SJSA1 (cell line): ENCODE measurements at regions not wholly inside any gene's neighbourhood (a gene's known extent, or its start where the extent isn't known, plus 50 kb on each side); places are given as distances from the start of the nearest gene placed in this dataset.
"Not testable (repeated sequence)": the region's sequence is repeated elsewhere in the genome, so short reads cannot be mapped to it uniquely, and the experiment has no call there.

Source experiments
- DNase-seq, 2 experiments: peaks; one replicate each; pipeline ENCODE4 v3.0.0-alpha.2; 2015 to 2020; ENCODE audit warnings: low spot score in 2 of 2, low read depth in 1 of 2
- H3K27ac ChIP-seq: fragments of 250-450 bp; sonication (Bioruptor Pico); 2 replicates; pipeline ENCODE4 v1.5.1; 2020; ENCODE audit warnings: mild to moderate bottlenecking, moderate library complexity
- H3K27me3 ChIP-seq: fragments of 250-450 bp; sonication (Bioruptor Pico); replicated peaks from 2 replicates; pipeline ENCODE4 v1.5.1; 2020; ENCODE audit warnings: mild to moderate bottlenecking, moderate library complexity
- H3K36me3 ChIP-seq: fragments of 250-450 bp; sonication (Bioruptor Pico); 2 replicates; pipeline ENCODE4 v1.5.1; 2020; ENCODE audit warnings: mild to moderate bottlenecking
- H3K4me1 ChIP-seq: fragments of 250-450 bp; sonication (Bioruptor Pico); replicated peaks from 2 replicates; pipeline ENCODE4 v1.6.1; 2021; ENCODE audit warnings: mild to moderate bottlenecking
- H3K4me3 ChIP-seq: fragments of 250-450 bp; sonication (Bioruptor Pico); 2 replicates; pipeline ENCODE4 v1.5.1; 2020; ENCODE audit warnings: mild to moderate bottlenecking
- H3K9me3 ChIP-seq: fragments of 250-450 bp; sonication (Bioruptor Pico); replicated peaks from 2 replicates; pipeline ENCODE4 v1.5.1; 2020; ENCODE audit warnings: mild to moderate bottlenecking

DNA sequence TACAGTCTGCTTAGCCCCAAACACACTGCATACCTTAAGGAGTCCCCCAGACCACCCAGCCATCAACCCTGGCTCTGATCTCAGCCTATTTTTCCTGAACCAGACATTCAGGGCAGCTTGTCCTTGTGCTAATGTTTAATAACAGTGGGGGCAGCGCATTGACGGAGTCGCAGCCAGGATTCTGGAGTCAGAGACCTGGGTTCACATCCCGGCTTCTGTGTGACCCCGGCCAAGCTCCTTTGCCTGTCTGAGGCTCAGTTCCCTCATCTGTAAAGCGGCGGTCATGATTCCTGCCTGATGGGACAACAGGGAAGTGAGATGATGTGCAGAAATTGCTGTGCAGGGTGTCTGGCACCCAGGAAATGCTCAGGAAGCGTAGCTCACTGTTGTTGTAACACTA is 63.1 kb downstream of the MATN1 start:
- no peak overlapping the region for H3K27ac ChIP-seq
- H3K4me3 ChIP-seq, result no peak overlapping the region
- no peaks in the 10 kb centered on the region for H3K36me3 ChIP-seq
- H3K4me1 ChIP-seq, result 0 out of 2 replicates have a peak, but pooled peaks cover 3% of the 10 kb centered on the region
- H3K9me3 ChIP-seq, result no peaks in the 10 kb centered on the region
- DNase-seq, result no peak
- H3K27me3 ChIP-seq, result no peaks in the 10 kb centered on the region

DNA sequence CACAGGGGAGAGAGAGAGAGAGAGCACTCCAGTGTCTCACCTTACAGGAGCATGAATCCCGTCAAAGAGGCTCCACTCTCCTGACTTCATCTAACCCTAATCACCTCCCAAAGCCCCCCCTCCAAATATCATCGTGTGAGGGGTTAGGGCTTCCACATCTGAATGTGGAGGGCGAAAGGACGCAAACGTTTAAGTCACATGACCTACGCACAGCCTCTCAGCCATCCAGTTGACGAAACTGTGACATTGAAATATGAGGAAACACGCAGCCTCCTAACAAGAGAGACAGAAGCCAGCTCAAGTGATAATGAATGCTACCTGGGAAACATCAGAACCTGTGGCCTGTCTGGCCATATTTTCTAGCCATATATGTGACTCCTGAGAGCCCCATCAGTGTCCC is 63.7 kb downstream of the MATN1 start:
- Histone ChIP-seq H3K4me1 (0 out of 2 replicates have a peak, but pooled peaks cover 3% of the 10 kb centered on the region), H3K9me3 (no peaks in the 10 kb centered on the region), H3K27ac (no peak overlapping the region), H3K36me3 (no peaks in the 10 kb centered on the region), H3K27me3 (no peaks in the 10 kb centered on the region), H3K4me3 (no peak overlapping the region)
- DNase-seq, result no peak

DNA sequence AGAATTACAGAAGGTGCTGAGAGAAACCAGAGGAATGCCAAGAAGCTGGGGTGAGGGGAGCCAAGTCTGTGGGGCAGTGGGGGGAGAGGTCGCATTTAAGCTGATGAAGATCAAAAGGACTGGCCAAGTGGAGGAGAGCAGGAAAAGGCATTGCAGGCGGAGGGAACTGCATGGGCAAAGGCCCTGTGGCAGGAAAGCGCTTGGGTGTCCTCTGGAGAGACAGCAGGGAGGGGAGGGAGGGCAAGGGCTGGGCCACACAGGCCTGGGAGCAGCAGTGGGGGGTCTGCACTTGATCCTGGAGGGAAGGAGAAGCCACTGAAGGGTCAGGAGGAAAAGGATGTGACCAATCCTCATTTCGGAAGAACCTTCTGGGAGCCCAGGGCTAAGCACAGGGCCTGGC is 65.0 kb downstream of the MATN1 start:
- not testable (repeated sequence) for H3K4me1 ChIP-seq, H3K4me3 ChIP-seq, H3K27me3 ChIP-seq, H3K9me3 ChIP-seq, H3K36me3 ChIP-seq, H3K27ac ChIP-seq, DNase-seq

DNA sequence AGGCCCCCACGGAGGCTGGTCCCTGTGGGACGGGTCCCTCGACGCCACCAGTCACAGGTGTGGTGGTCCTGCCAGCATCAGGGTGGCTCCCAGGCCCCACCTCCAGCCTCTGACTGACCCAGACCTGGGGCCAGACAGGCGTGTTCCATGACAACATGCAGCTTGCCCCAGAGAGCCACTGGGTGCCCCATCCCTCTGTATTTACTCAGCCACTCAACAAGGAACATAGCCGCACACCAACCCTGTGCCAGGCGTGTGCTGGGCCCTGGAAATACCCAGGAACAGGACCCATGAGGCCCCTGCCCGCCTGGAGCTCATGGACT is 65.4 kb downstream of the MATN1 start:
- DNase-seq, result no peak
- Histone ChIP-seq H3K27me3 (no peaks in the 10 kb centered on the region), H3K4me1 (no peaks in the 10 kb centered on the region), H3K4me3 (no peak overlapping the region), H3K27ac (no peak overlapping the region), H3K9me3 (no peaks in the 10 kb centered on the region), H3K36me3 (no peaks in the 10 kb centered on the region)

DNA sequence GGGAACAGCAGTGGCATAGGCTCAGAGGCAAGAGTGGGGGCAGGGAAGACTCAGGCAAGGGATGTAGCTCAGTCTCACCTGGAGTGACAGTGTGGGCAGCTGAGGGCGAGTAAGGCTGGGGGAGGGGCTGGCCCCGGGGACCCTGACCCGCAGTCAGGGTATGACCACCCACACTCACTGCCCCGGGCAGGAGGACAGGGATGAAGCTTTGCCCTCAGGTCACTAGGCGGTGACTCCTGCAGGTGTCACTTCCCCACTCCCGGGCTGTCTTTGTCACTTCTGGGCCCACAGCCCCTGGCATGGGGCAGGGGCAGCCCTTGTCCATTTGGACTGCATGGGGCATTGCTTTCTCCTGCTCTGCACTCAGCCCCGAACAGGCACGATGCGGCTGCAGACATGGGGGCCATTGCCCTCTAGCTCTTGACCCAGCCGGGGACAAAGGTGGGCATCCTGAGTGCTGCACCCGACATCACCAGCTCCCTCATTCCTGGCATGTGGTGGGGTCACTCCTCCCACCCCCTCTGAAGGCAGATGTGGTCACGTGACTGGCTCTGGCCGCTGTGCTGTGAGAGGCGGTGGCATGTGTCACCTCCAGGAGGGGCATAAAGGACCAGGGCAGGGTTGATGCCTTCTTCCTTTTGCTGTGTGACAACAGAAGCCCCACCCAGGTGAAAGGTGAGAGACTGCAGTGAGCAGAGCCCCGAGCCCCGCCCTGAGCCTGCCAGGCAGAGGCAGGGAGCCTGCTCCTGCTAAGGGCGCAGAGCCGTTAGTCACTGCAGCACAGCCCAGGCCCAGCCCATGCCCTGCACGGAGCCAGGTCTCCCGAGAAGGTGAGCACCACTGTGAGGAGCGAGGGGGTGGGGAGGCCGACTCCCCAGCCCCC is 66.0 kb downstream of the MATN1 start:
- Histone ChIP-seq H3K27me3 (no peaks in the 10 kb centered on the region), H3K9me3 (no peaks in the 10 kb centered on the region), H3K27ac (no peak overlapping the region)

DNA sequence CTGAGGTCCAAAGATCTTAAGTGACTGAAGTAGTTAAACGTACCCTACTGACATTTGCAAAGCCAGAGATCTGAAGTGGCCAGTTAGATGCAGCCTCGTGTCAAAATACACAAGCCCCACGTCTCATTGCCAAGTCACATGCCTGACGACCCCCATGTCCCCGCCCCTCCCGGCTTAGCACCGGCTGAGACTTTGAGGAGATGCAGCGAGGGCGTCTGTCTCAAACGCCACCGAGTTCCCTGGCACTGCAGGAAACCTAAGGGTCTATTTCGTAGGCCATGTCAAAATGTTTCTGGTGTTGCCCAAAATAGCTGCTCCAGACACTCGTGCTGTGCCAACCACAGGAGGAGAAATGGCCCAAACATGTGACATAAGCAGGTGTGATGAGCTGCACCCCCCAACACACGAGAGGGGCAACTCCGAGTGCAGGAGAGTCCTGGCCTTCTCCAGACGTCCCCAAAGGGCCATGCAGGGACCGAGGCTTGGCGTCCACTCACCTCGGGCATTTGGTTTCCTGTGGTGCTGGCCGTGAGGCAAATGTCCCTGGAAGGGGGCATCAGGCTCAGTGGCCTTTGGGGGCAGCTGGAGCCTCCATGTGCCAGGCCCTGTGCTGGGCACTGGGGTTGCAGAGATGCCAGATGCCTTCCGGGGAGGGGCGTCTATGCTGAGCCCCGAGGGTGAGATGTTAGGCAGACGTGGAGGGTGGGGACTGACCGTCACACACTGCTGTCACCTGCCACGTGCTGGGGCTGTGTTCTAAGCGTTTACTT is 67.0 kb downstream of the MATN1 start:
- DNase-seq, result no peak
- no peak overlapping the region for H3K4me3 ChIP-seq
- no peaks in the 10 kb centered on the region for H3K36me3 ChIP-seq
- H3K27ac ChIP-seq, result no peak overlapping the region
- no peaks in the 10 kb centered on the region for H3K4me1 ChIP-seq
- no peaks in the 10 kb centered on the region for H3K9me3 ChIP-seq
- H3K27me3 ChIP-seq, result no peaks in the 10 kb centered on the region

More for the DNA sequence above, 66.0 kb downstream of the MATN1 start:
- DNase-seq, result no peak
- H3K36me3 ChIP-seq, result no peaks in the 10 kb centered on the region
- H3K4me3 ChIP-seq, result no peak overlapping the region
- H3K4me1 ChIP-seq, result no peaks in the 10 kb centered on the region

DNA sequence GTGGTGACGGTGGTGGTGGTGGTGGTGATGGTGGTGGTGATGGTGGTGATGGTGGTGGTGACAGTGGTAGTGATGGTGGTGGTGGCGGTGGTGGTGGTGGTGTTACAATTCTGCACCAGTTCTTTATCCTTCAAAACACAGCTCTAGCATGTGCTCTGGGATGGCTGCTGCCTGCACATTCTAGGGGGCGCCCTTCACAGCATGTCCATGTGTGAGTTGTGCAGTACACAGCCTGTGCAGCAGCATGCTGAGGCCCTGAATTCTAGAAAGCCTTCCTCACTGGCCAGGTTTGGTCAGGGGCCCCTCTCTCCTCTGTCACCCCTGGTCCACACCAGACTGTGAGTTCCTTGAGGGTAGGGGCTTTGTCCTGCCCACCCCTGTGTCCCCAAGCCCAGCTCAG is 67.7 kb downstream of the MATN1 start:
- no peak for DNase-seq
- Histone ChIP-seq H3K27ac (no peak overlapping the region), H3K36me3 (no peaks in the 10 kb centered on the region), H3K27me3 (no peaks in the 10 kb centered on the region), H3K9me3 (no peaks in the 10 kb centered on the region), H3K4me1 (no peaks in the 10 kb centered on the region), H3K4me3 (no peak overlapping the region)

DNA sequence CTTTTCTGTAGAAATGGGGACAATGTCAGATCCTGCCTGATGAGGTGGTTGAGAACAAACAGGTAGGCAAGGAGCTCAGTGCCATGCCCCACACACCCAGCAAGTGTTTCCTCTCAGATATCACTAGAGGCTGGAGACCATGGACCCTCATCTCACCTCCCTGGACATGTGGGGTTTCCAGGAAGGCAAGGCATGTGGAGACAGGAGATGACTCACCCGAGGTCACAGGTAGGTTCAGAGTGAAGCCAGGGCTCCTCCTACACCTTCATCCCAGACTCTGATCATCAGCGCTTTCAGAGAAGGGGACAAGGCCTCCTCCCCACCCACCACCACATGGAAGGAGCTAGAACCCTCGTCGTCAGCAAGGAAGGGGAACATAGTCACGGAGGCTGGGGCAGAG is 69.2 kb downstream of the MATN1 start:
- Histone ChIP-seq H3K4me3 (no peak overlapping the region), H3K27me3 (no peaks in the 10 kb centered on the region), H3K36me3 (no peaks in the 10 kb centered on the region), H3K4me1 (no peaks in the 10 kb centered on the region), H3K9me3 (no peaks in the 10 kb centered on the region), H3K27ac (no peak overlapping the region)
- DNase-seq, result no peak

DNA sequence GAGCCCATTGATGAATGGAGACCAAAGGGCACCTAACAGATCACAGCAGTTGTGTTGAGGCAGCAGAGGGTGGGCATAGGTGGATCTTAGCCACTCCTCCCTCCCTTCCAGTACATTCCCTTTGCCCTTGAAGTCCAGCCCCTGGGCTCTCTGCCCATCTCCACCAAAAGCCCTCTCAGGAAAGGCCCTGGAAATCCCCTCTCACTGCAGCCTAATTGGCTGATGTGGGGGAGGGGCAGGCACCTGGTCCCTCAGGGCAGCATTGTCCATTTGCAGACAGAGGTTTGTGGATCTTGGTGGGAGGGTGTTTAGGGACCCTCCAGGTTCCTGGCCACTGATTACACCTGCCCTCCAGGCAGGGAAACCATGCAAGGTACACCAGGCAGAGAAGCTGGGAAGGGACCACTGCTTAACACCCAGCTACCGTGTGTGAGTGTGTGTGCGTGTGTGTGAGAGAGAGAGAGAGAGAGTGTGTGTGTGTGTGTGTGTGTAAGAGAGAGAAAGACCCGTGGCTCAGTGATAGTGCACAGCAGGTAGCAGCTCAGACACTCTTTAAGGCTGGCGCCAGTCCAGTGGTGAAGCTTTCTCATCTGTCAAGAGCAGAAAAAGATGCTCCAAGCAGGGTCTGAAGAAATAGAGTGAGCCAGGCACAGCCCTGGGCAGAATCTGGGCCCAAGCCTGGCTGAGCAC is 71.1 kb downstream of the MATN1 start:
- H3K36me3 ChIP-seq, result no peaks in the 10 kb centered on the region
- DNase-seq, result no peak

DNA sequence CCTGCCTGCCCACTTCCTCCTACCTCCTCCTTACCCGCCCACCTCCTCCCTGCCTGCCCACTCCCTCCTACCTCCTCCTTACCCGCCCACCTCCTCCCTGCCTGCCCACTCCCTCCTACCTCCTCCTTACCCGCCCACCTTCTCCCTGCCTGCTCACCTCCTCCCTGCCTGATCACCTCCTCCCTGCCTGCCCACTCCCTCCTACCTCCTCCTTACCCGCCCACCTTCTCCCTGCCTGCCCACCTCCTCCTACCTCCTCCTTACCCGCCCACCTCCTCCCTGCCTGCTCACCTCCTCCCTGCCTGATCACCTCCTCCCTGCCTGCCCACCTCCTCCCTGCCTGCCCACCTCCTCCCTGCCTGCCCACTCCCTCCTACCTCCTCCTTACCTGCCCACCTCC is 72.0 kb downstream of the MATN1 start:
- H3K27me3 ChIP-seq, H3K4me3 ChIP-seq, DNase-seq, H3K9me3 ChIP-seq, H3K36me3 ChIP-seq, H3K4me1 ChIP-seq, H3K27ac ChIP-seq: not testable (repeated sequence)

More for the DNA sequence above, 71.1 kb downstream of the MATN1 start:
- Histone ChIP-seq H3K27me3 (no peaks in the 10 kb centered on the region), H3K9me3 (no peaks in the 10 kb centered on the region), H3K4me3 (no peak overlapping the region), H3K27ac (no peak overlapping the region), H3K4me1 (no peaks in the 10 kb centered on the region)

DNA sequence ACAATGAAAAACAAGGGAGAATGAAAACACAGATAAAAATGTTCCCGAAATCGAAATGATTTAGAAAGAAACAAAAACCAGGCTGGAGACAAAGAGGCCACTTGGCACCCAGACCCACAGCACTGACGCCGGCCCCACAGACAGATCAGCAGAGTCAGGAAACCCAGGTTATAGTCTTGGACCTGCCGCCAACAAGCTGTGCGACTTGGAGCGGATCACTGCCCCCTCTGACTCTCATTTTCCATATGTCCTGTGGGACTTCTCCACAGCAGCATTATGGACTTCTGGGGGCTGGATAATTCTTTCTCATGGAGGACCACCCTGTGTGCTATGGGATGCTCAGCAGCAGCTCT is 72.4 kb downstream of the MATN1 start:
- Histone ChIP-seq H3K36me3 (no peaks in the 10 kb centered on the region), H3K27ac (no peak overlapping the region), H3K9me3 (no peaks in the 10 kb centered on the region), H3K4me1 (no peaks in the 10 kb centered on the region), H3K4me3 (no peak overlapping the region), H3K27me3 (no peaks in the 10 kb centered on the region)
- no peak for DNase-seq

DNA sequence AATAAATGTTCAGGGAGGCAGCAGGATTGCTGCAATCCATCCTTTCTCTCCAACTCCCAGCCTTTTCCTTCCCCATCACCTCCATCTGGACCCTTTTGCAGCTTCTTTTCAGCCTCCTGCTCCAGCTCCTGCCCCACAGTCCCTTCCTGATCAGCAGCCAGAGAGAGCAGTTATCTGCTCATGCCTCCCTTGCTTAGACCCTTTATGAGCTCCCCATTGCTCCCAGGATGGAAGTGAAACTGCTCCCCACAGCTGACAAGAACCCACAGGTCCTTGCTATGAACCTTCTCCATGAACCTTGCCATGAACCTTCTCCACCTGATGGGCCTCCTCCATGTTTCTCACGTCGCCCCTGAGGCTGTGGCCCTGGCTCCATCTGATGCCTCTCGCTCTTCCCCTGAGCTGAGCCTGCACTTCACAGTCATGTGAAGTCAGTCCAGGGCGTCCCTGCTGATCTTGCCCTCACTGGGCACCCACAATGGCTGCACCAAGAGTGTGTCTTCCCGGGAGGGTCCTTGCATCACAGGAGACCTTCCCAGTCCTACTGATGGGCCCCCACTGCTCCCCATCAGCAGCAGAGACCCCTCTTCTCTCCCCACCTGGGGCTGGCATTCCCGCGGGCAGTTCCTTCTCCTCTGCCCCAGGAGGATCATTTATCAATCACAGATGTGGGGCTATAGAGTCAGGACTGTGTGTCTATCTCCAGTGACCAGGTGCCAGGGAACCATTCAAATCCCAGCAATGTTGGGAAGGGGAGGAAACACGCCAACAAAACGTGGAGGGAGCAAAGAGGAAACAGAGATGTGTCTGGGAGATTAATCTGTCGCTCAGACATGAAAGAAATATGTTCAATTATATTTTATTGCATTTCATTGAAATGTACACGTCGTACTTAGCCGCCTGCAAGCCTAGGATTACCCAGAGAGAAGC is 73.1 kb downstream of the MATN1 start:
- no peak for DNase-seq
- no peaks in the 10 kb centered on the region for H3K9me3 ChIP-seq
- H3K36me3 ChIP-seq, result no peaks in the 10 kb centered on the region
- no peak overlapping the region for H3K4me3 ChIP-seq
- no peaks in the 10 kb centered on the region for H3K27me3 ChIP-seq
- no peaks in the 10 kb centered on the region for H3K4me1 ChIP-seq
- no peak overlapping the region for H3K27ac ChIP-seq

DNA sequence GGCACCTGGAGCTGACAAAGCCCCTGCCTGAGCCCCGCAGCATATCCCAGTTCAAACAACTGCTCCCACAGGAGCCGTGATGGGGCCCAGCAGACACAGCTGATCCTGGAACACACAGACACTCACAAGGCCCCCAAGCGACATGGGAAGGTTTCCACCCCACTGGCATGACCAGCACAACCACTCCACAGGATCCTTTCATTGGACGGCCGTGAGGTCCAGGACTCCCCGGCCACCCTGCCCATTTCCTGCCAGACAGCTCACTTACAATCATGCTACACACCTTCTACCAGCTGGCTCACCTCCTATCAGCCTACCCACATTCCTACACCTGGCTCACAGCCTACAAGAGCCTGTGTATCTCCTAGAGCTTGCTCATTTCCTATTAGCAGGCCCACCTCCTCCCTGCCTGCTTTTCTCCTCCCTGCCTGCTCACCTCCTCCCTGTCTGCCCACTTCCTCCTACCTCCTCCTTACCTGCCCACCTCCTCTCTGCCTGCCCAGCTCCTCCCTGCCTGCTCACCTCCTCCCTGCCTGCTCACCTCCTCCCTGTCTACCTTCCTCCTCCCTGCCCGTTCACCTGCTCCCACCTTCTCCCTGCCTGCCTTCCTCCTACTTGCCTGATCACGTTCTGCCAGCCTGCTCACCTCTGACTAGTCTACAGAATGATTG is 73.9 kb downstream of the MATN1 start:
- no peaks in the 10 kb centered on the region for H3K9me3 ChIP-seq
- H3K27ac ChIP-seq, result no peak overlapping the region
- no peak overlapping the region for H3K4me3 ChIP-seq
- H3K27me3 ChIP-seq, result no peaks in the 10 kb centered on the region
- no peak for DNase-seq
- H3K4me1 ChIP-seq, result no peaks in the 10 kb centered on the region
- no peaks in the 10 kb centered on the region for H3K36me3 ChIP-seq
